ENCODE measurements at regions not wholly inside any gene's neighbourhood (a gene's known extent, or its start where the extent isn't known, plus 50 kb on each side); places are given as distances from the start of the nearest gene placed in this dataset.

DNA sequence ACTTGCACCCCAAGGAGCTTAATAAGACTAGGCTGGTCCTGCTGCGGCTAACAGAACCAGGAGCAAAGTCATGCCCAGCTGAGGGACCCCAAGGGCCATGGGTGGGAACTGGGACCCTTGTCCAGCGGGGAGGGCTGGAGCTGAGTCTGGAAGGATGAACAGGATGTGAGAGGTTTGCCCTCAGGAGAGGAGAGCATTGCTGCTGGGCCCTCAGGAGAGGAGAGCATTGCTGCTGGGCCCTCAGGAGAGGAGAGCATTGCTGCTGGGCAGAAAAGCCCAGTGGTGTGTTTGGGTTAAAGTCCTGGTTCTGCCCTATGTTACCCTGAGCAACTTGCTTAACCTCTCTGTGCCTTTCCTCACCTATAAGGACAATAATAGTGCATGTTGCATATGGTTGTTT, 125.8 kb downstream of the MACROH2A1 start:
- TF ChIP-seq POLR2A (IDR thresholded peaks at IDR 0.05; ENCODE audit: low read length) = no peak
- TF ChIP-seq, protein P1, sequence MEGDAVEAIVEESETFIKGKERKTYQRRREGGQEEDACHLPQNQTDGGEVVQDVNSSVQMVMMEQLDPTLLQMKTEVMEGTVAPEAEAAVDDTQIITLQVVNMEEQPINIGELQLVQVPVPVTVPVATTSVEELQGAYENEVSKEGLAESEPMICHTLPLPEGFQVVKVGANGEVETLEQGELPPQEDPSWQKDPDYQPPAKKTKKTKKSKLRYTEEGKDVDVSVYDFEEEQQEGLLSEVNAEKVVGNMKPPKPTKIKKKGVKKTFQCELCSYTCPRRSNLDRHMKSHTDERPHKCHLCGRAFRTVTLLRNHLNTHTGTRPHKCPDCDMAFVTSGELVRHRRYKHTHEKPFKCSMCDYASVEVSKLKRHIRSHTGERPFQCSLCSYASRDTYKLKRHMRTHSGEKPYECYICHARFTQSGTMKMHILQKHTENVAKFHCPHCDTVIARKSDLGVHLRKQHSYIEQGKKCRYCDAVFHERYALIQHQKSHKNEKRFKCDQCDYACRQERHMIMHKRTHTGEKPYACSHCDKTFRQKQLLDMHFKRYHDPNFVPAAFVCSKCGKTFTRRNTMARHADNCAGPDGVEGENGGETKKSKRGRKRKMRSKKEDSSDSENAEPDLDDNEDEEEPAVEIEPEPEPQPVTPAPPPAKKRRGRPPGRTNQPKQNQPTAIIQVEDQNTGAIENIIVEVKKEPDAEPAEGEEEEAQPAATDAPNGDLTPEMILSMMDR (IDR thresholded peaks at IDR 0.05) = no peak
- no peak for TF ChIP-seq EP300 (IDR thresholded peaks at IDR 0.05)
- TF ChIP-seq RCOR1 (IDR thresholded peaks at IDR 0.05; ENCODE audit: low read depth, low read length) = no peak
- TF ChIP-seq RNF2 (IDR thresholded peaks at IDR 0.05; ENCODE audit: borderline replicate concordance, low read depth) = no peak

All from A549 (cell line).